Naive thymus-derived CD8-positive, alpha-beta T cell (primary cell): ENCODE measurements at regions not wholly inside any gene's neighbourhood (a gene's known extent, or its start where the extent isn't known, plus 50 kb on each side); places are given as distances from the start of the nearest gene placed in this dataset.

ENCODE experiments used
- ATAC-seq, 2 donors: fragments of 150-1000 bp; cut with Tn5 transposase in 1 of 2; sonication (Bioruptor Pico), chemical (Tn5 transposase) in 1 of 2; 1 replicate in 1 of 2; 2 replicates in 1 of 2; pipeline ENCODE4 v1.10.0; 2021; ENCODE audit warnings: mild to moderate bottlenecking in 2 of 2, moderate library complexity in 2 of 2
- POLR2A ChIA-PET: fragments of 350-600 bp; sonication (Branson Sonifier 250); formaldehyde crosslinking; loops from one replicate; lab custom pipeline; 2021; ENCODE audit warnings: antibody characterized with exemption; lab: Charles Lee
- DNase-seq, 10 donors: peaks; one replicate each; pipeline versions ENCODE4 v3.0.0 to v3.0.0-alpha.2; 2020 to 2022
- H3K27ac Mint-ChIP-seq, 10 donors: one replicate each; pipeline ENCODE4 v1.8.0; 2020 to 2022; ENCODE audit warnings: mild to moderate bottlenecking in 10 of 10, mixed read lengths in 10 of 10, moderate library complexity in 4 of 10, inconsistent platforms in 1 of 10
- H3K27me3 Mint-ChIP-seq, 5 donors: one replicate each; pipeline ENCODE4 v1.8.0; 2021 to 2022; ENCODE audit warnings: mixed read lengths in 5 of 5
- H3K36me3 Mint-ChIP-seq, 3 donors: one replicate each; pipeline ENCODE4 v1.8.0; 2020 to 2022; ENCODE audit warnings: mixed read lengths in 3 of 3, mild to moderate bottlenecking in 2 of 3, inconsistent platforms in 1 of 3
- H3K4me1 Mint-ChIP-seq, 4 donors: one replicate each; pipeline ENCODE4 v1.8.0; 2021 to 2022; ENCODE audit warnings: mixed read lengths in 4 of 4
- H3K4me3 Mint-ChIP-seq, 10 donors: one replicate each; pipeline ENCODE4 v1.8.0; 2020 to 2022; ENCODE audit warnings: mild to moderate bottlenecking in 10 of 10, mixed read lengths in 10 of 10, moderate library complexity in 6 of 10, inconsistent platforms in 1 of 10
- H3K9me3 Mint-ChIP-seq, 9 donors: one replicate each; pipeline ENCODE4 v1.8.0; 2020 to 2022; ENCODE audit warnings: mixed read lengths in 9 of 9, mild to moderate bottlenecking in 3 of 9, inconsistent platforms in 1 of 9, moderate library complexity in 1 of 9

DNA sequence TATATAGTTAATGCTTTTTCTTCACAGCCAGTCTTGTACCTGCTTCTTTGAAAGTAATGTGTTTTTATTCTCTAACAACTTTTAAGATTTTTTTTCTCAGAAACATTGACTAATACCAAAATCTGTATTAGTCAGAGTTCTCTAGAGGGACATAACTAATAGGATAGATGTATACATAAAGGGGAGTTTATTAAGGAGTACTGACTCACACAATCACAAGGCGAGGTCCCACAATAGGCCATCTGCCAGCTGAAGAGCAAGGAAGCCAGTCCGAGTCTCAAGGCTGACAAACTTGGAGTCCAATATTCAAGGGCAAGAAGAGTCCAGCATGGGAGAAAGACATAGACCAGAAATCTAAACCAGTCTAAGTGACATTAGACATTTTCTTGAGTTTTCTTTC is 140.0 kb downstream of the RAB38 start:
- ATAC-seq, result no peak
- H3K27ac Mint-ChIP-seq, result no peak overlapping the region
- POLR2A ChIA-PET, result no interaction called here

DNA sequence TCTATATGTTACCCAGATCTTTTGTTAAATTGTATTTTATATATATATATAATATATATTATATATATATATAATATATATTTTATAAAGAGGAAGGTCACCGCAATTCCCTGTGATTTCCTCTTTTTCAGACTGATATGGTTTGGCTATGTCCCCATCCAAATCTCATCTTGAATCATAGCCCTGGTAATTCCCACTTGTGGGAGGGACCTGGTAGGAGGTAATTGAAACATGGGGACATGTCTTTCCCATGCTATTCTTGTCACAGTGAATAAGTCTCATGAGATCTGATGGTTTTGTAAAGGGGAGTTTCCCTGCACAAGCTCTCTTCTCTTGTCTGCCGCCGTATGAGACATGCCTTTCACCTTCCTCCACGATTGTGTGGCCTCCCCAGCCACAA is 157.6 kb downstream of the RAB38 start:
- no peaks in the 10 kb centered on the region for H3K36me3 Mint-ChIP-seq
- POLR2A ChIA-PET, result no interaction called here
- no peak overlapping the region for H3K27ac Mint-ChIP-seq
- ATAC-seq (no peak), DNase-seq (no peak)
- H3K4me3 Mint-ChIP-seq, result no peak overlapping the region
- no peaks in the 10 kb centered on the region for H3K4me1 Mint-ChIP-seq
- no peaks in the 10 kb centered on the region for H3K9me3 Mint-ChIP-seq
- H3K27me3 Mint-ChIP-seq, result peaks cover 0 to 6% (median 3%) of the 10 kb centered on the region in 5 donors

More for the DNA sequence above, 140.0 kb downstream of the RAB38 start:
- Mint-ChIP-seq H3K36me3 (peaks cover 0 to 4% (median 0%) of the 10 kb centered on the region in 3 donors), H3K4me3 (no peak overlapping the region), H3K9me3 (peaks cover 0 to 10% (median 4%) of the 10 kb centered on the region in 9 donors), H3K4me1 (no peaks in the 10 kb centered on the region), H3K27me3 (peaks cover 0 to 6% (median 3%) of the 10 kb centered on the region in 5 donors)
- no peak for DNase-seq

DNA sequence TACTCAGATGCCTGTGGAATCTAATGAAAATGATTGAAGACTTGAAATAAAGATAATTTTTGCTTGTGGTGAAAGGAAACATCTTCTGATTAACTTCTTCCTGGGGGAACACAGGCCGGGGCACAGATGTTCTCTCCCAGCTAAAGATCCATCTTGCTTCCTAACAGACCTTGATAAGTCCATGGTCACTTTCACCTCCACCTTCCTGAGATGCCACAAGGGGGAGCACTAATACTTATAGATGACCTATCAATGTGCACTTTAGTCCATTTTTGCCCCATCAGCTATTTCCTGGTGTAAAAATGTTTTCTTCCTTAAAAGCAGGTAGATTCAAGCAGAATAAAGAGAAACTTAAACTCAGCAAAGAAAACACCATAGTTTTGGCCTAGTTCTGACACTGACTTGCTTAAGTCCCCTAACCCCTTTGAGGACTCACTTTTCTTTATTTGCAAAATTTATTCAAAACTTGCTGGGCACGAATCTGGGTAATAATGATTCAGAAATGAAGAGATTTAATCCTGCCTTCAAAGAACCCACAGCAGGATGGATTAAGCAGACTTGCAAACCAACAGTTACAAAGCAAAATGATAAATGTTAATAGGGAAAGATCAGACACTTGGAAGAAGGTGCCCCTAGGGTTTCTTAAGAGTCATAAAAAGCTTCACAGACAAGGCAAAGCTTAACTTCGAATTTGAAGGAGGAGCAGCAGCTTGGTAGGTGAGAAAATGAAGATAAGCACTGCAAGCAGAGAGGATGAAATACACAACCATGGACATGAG is 158.7 kb downstream of the RAB38 start:
- H3K9me3 Mint-ChIP-seq, result no peaks in the 10 kb centered on the region
- H3K4me1 Mint-ChIP-seq, result no peaks in the 10 kb centered on the region
- no peak overlapping the region for H3K27ac Mint-ChIP-seq
- no peak overlapping the region for H3K4me3 Mint-ChIP-seq
- DNase-seq (peak; percentile 12 to 76 (median 46)), ATAC-seq (peak; percentile 40 to 46)
- POLR2A ChIA-PET, result interaction anchor here (0.6 kb wide), 1 partner anchor 527 kb away, joined by 4 read pairs; no protein-coding TSS in a partner anchor
- H3K27me3 Mint-ChIP-seq, result peaks cover 0 to 6% (median 0%) of the 10 kb centered on the region in 5 donors
- H3K36me3 Mint-ChIP-seq, result no peaks in the 10 kb centered on the region

DNA sequence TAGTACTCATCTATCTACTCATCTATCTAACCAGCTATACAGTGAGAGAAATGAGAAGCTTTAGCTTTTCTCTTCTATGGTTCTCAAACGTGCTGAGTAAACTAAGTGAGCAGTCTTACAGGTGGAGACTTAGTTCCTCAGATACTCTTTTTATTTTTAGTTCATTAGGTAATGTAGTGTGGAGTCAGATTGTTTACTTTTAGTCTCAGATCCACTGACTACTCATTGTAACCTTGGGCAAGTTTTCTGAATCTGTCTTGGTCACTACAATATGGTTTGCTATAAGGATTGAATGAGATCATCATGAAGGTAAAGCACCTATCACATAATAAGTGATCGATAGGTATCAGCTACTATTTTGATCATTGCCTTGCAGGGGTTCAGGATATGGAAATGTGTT is 160.1 kb downstream of the RAB38 start:
- Mint-ChIP-seq H3K9me3 (no peaks in the 10 kb centered on the region), H3K27me3 (peaks cover 0 to 6% (median 0%) of the 10 kb centered on the region in 5 donors), H3K4me3 (no peak overlapping the region), H3K36me3 (no peaks in the 10 kb centered on the region), H3K4me1 (no peaks in the 10 kb centered on the region), H3K27ac (no peak overlapping the region)
- POLR2A ChIA-PET, result no interaction called here
- ATAC-seq, result no peak
- DNase-seq, result no peak

DNA sequence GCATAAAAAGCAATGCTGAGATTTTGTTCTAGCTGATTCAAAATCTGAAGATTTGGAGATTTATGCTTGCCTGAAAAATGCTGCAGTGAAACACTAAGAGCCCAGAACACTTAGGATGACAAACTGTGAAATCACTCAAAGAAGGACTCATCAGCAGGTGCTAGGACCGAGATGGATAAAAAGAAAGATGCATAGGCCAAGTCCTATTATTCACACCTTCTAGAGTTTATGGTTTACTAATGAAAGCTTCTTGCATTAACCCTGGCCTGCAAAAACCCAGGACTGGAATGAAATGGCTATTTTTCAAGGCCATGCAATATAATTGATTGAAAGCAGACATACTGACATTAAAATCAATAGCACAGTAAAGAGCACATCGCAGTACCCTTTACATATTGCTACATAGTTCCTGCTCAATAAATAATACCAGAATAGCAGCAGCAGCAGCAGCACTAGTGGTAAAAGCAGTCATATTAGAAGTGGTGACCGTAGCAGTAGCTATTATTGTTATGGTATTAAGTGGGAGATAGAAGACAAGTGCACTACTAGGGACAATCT is 161.7 kb downstream of the RAB38 start:
- POLR2A ChIA-PET, result no interaction called here
- DNase-seq (no peak), ATAC-seq (no peak)
- no peaks in the 10 kb centered on the region for H3K36me3 Mint-ChIP-seq
- H3K9me3 Mint-ChIP-seq, result no peaks in the 10 kb centered on the region
- H3K27ac Mint-ChIP-seq, result no peak overlapping the region
- no peaks in the 10 kb centered on the region for H3K4me1 Mint-ChIP-seq
- peaks cover 0 to 6% (median 0%) of the 10 kb centered on the region in 5 donors for H3K27me3 Mint-ChIP-seq
- no peak overlapping the region for H3K4me3 Mint-ChIP-seq

DNA sequence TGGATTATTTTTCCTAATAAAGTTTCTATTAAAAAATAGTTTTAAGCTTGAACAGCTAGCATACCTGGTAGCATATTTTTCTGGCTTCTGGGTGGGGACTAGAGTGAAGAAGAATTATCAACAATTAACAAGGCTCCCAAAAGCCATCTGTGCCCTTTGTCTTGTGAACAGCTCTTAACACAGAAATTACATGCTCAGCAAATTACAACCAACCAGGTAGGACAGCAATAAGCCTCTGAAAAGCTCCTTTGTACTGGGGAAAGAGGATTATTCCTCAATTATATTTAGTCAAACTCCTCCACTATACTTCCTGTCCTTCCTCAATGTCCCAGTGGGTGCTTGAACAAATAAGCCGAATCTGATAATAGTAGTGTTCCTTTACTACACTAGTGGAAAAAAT is 162.8 kb downstream of the RAB38 start:
- Mint-ChIP-seq H3K9me3 (no peaks in the 10 kb centered on the region), H3K27ac (no peak overlapping the region)

DNA sequence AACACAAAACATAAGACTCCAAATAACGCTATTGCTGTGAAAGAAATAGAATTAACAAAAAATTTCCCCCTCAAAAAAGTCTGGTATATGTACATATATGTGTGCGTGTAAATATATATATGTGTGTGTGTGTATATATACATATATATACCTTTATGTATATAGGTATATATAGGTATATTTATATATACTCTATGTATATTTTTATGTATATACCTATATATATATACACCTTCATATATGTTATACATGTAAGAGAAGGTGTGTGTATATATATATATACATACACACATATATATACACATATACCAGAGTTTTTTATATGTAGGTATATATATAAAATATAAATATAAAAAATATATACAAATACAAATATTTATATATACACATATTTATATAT is 199.2 kb downstream of the RAB38 start:
- POLR2A ChIA-PET, result no interaction called here
- DNase-seq (no peak), ATAC-seq (no peak)
- H3K9me3 Mint-ChIP-seq, result no peaks in the 10 kb centered on the region
- H3K4me3 Mint-ChIP-seq, result no peak overlapping the region
- H3K4me1 Mint-ChIP-seq, result no peaks in the 10 kb centered on the region
- no peaks in the 10 kb centered on the region for H3K36me3 Mint-ChIP-seq
- H3K27me3 Mint-ChIP-seq, result peaks cover 0 to 4% (median 0%) of the 10 kb centered on the region in 5 donors
- H3K27ac Mint-ChIP-seq, result no peak overlapping the region

More for the DNA sequence above, 162.8 kb downstream of the RAB38 start:
- ATAC-seq (no peak), DNase-seq (no peak)
- H3K36me3 Mint-ChIP-seq, result no peaks in the 10 kb centered on the region
- H3K27me3 Mint-ChIP-seq, result peaks cover 0 to 6% (median 0%) of the 10 kb centered on the region in 5 donors
- no peak overlapping the region for H3K4me3 Mint-ChIP-seq
- POLR2A ChIA-PET, result no interaction called here
- no peaks in the 10 kb centered on the region for H3K4me1 Mint-ChIP-seq

DNA sequence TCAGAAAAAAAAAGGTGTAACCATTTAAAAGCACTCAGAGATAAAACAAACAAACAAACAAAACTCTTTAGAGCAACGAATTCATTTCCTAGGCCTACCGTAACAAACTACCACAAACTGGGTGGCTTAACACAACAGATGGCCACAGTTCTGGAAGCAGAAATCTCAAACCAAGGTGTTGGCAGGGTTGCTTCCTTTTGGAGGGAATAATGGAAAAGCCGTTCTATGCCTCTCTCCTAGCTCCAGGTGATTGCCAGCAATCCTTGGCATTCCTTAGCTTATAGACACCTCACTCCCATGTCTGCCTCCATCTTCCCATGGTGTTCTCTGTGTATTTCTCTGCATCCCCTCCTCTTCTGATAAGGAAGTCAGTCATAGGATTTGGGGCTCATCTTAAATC is 200.4 kb downstream of the RAB38 start:
- Mint-ChIP-seq H3K27ac (no peak overlapping the region), H3K4me3 (no peak overlapping the region), H3K27me3 (peaks cover 0 to 7% (median 2%) of the 10 kb centered on the region in 5 donors), H3K4me1 (no peaks in the 10 kb centered on the region), H3K9me3 (no peaks in the 10 kb centered on the region), H3K36me3 (no peaks in the 10 kb centered on the region)
- POLR2A ChIA-PET, result no interaction called here
- peak in 1 of 10 donors; percentile 10 for DNase-seq
- ATAC-seq, result no peak

DNA sequence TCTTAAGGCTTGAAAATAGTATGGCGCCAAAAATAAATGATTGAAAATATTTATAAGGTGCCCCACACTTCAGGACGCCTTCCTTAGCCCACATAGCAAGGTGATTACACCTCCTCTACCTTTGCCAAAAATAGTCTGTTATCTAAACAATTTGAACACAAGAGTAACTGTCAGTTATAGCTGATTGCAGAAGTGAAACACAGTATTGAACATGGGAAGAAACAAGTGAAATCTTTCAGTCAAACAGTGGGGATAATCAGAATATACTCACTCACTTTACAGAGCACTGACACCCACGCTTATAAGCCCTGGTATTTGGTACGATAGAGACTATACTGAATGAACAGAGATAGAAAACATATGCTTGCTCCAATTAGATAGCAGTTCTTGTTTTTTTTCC is 203.1 kb downstream of the RAB38 start:
- Mint-ChIP-seq H3K36me3 (no peaks in the 10 kb centered on the region), H3K27ac (no peak overlapping the region), H3K27me3 (peaks cover 0 to 7% (median 3%) of the 10 kb centered on the region in 5 donors), H3K4me1 (no peaks in the 10 kb centered on the region), H3K4me3 (no peak overlapping the region), H3K9me3 (no peaks in the 10 kb centered on the region)
- ATAC-seq (no peak), DNase-seq (no peak)
- POLR2A ChIA-PET, result no interaction called here

DNA sequence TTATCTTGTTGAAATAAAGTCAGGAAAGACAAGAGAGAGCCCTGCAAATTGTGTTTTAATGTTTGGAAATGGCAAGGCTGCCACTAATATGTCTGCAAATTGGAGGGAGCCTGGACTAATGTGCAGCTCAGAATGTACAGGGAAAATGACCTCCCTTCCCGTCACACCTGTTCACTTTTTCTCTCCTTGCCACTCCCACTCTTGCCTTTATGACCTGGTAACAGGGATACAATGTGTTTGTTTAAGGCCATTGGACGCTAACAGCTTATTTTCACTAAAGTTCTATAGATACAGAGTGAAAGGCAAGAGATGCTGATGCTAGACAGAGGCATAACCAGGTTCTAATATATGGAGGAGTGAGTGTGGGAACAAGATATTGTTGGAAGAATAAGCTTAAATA is 203.9 kb downstream of the RAB38 start:
- H3K4me3 Mint-ChIP-seq, result no peak overlapping the region
- ATAC-seq (no peak), DNase-seq (no peak)
- POLR2A ChIA-PET, result no interaction called here
- H3K4me1 Mint-ChIP-seq, result no peaks in the 10 kb centered on the region
- peaks cover 0 to 7% (median 3%) of the 10 kb centered on the region in 5 donors for H3K27me3 Mint-ChIP-seq
- H3K9me3 Mint-ChIP-seq, result no peaks in the 10 kb centered on the region
- H3K36me3 Mint-ChIP-seq, result no peaks in the 10 kb centered on the region
- H3K27ac Mint-ChIP-seq, result no peak overlapping the region

DNA sequence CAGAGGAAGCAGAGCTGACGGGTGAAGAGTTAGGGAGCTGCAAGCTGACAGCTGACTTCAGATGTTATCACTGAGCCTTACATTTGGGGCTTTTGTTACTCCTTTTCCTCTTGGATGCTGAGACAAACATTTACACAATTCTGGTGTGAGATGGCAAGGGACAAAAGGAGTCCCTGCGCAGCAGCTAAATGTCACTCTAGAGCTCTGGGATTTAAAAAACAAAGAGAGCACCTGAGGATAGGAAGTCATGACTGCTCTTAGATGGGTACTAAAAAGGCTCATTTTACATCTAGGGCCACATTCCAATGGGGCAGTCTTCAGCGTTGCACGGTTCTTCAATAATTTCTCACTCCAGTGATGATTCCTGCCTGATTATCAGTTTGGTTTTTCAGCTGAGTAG is 204.5 kb downstream of the RAB38 start:
- H3K27ac Mint-ChIP-seq, result no peak overlapping the region
- no peaks in the 10 kb centered on the region for H3K36me3 Mint-ChIP-seq
- no peaks in the 10 kb centered on the region for H3K4me1 Mint-ChIP-seq
- ATAC-seq (no peak), DNase-seq (no peak)
- H3K4me3 Mint-ChIP-seq, result no peak overlapping the region
- POLR2A ChIA-PET, result no interaction called here
- H3K9me3 Mint-ChIP-seq, result no peaks in the 10 kb centered on the region
- peaks cover 0 to 7% (median 3%) of the 10 kb centered on the region in 5 donors for H3K27me3 Mint-ChIP-seq

DNA sequence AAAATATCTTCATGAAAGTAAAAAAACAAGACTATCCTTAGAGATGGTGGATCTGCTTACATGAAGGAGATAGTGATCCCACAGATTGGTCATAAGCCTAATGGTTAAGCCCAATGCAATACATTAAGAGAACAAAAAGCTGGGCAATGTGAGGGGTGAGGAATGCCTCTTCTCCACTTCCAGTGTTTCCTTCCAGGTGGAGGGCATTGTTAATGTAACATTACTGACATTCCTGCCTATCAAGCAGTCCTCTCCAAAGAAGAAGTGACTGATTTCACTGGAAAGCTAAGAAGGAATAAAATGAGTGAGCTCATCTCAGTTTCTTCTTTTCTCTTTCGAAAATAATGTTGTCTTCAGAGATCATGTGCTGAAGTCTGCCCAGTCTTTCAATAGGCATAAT is 207.8 kb downstream of the RAB38 start:
- Mint-ChIP-seq H3K36me3 (no peaks in the 10 kb centered on the region), H3K4me1 (no peaks in the 10 kb centered on the region), H3K4me3 (no peak overlapping the region), H3K9me3 (no peaks in the 10 kb centered on the region), H3K27me3 (peaks cover 0 to 10% (median 3%) of the 10 kb centered on the region in 5 donors), H3K27ac (no peak overlapping the region)
- ATAC-seq (no peak), DNase-seq (no peak)
- POLR2A ChIA-PET, result no interaction called here

DNA sequence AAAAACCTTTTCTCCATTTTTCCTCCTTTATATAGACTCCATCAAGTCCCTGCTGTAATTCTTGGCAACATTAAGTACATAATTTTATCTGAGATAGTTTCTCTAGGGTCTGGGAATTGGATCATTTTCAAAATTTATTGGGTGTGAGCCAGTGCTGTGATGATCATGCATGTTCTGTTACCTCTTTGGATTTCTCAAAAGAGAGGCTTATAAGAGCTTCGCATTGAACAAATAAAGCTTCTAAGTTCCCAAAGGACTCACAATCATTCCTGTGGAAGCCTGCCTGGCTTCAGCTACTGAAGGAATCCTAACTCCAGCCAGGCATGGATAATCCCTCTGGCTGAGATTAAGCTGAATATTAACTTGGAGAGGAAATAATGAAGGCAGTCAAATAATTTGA is 208.5 kb downstream of the RAB38 start:
- no peak overlapping the region for H3K27ac Mint-ChIP-seq
- H3K36me3 Mint-ChIP-seq, result no peaks in the 10 kb centered on the region
- H3K9me3 Mint-ChIP-seq, result no peaks in the 10 kb centered on the region
- H3K27me3 Mint-ChIP-seq, result peaks cover 0 to 10% (median 3%) of the 10 kb centered on the region in 5 donors
- DNase-seq (no peak), ATAC-seq (no peak)
- H3K4me3 Mint-ChIP-seq, result no peak overlapping the region
- no peaks in the 10 kb centered on the region for H3K4me1 Mint-ChIP-seq
- POLR2A ChIA-PET, result no interaction called here
